Right renal cortex interstitium (tissue), 3 donors: ENCODE measurements at regions not wholly inside any gene's neighbourhood (a gene's known extent, or its start where the extent isn't known, plus 50 kb on each side); places are given as distances from the start of the nearest gene placed in this dataset.

Source experiments
- DNase-seq, 3 donors: peaks; one replicate each; pipeline ENCODE4 v3.0.0-alpha.2; 2013; ENCODE audit warnings: low read depth in 3 of 3, low spot score in 2 of 3

- DNase-seq = no peak
These were observed 76.8 kb upstream of the PELI1 start for GRCh38 chr2:64220894-64221617.

- DNase-seq = no peak
These were observed 77.7 kb upstream of the PELI1 start for GRCh38 chr2:64221935-64222334.

GRCh38 chr2:64222351-64222750 is 78.1 kb upstream of the PELI1 start:
- DNase-seq = no peak

- DNase-seq = no peak
These were observed 78.8 kb upstream of the PELI1 start for GRCh38 chr2:64223055-64223454.

GRCh38 chr2:64225491-64225890 is 81.3 kb upstream of the PELI1 start:
- DNase-seq = no peak

- no peak for DNase-seq
These were observed 82.4 kb upstream of the PELI1 start for GRCh38 chr2:64226611-64227010.

- no peak for DNase-seq
These were observed 83.4 kb upstream of the PELI1 start for GRCh38 chr2:64227603-64228125.

- DNase-seq = peak in 2 of 3 donors; percentile 76 to 82
These were observed 84.0 kb upstream of the PELI1 start for GRCh38 chr2:64228126-64228678.

GRCh38 chr2:64228918-64229317 is 84.7 kb upstream of the PELI1 start:
- DNase-seq = no peak

GRCh38 chr2:64230540-64230939 is 86.3 kb upstream of the PELI1 start:
- DNase-seq = no peak

- no peak for DNase-seq
These were observed 88.0 kb upstream of the PELI1 start for GRCh38 chr2:64232266-64232665.

- DNase-seq = no peak
These were observed 89.2 kb upstream of the PELI1 start for GRCh38 chr2:64233376-64233922.

- DNase-seq = no peak
These were observed 89.9 kb upstream of the PELI1 start for GRCh38 chr2:64234150-64234549.

GRCh38 chr2:64234785-64235184 is 90.6 kb upstream of the PELI1 start:
- no peak for DNase-seq

GRCh38 chr2:64237266-64237665 is 93.0 kb upstream of the PELI1 start:
- DNase-seq = no peak

- DNase-seq = no peak
These were observed 94.6 kb upstream of the PELI1 start for GRCh38 chr2:64238799-64239198.

- no peak for DNase-seq
These were observed 99.1 kb upstream of the PELI1 start for GRCh38 chr2:64243081-64244036.

GRCh38 chr2:64244037-64244416 is 99.8 kb upstream of the PELI1 start:
- no peak for DNase-seq

- no peak for DNase-seq
These were observed 101.4 kb upstream of the PELI1 start for GRCh38 chr2:64245631-64246030.

GRCh38 chr2:64246962-64247361 is 102.7 kb upstream of the PELI1 start:
- no peak for DNase-seq

GRCh38 chr2:64249426-64249825 is 105.2 kb upstream of the PELI1 start:
- no peak for DNase-seq
